HEK293T (cell line): ENCODE measurements at regions not wholly inside any gene's neighbourhood (a gene's known extent, or its start where the extent isn't known, plus 50 kb on each side); places are given as distances from the start of the nearest gene placed in this dataset.

Experiments used
- ARNT ChIP-seq: fragments of 450-650 bp; IDR thresholded peaks from 2 replicates; pipeline ENCODE4 v1.6.1; 2017; ENCODE audit warnings: mild to moderate bottlenecking
- BHLHE40 ChIP-seq: fragments of 450-650 bp; IDR thresholded peaks from 2 replicates; pipeline ENCODE4 v1.6.1; 2016; ENCODE audit warnings: mild to moderate bottlenecking, moderate library complexity, borderline replicate concordance
- CTBP1 ChIP-seq: fragments of 450-650 bp; IDR thresholded peaks from 2 replicates; pipeline ENCODE4 v1.6.1; 2016; ENCODE audit warnings: borderline replicate concordance
- ELF4 ChIP-seq: fragments of 450-650 bp; IDR thresholded peaks from 2 replicates; pipeline ENCODE4 v1.6.1; 2017; ENCODE audit warnings: antibody characterized with exemption
- NFRKB ChIP-seq: fragments of 450-650 bp; IDR thresholded peaks from 2 replicates; pipeline ENCODE4 v1.6.1; 2016; ENCODE audit warnings: mild to moderate bottlenecking, moderate library complexity
- SP1 ChIP-seq: fragments of 450-650 bp; IDR thresholded peaks from 2 replicates; pipeline ENCODE4 v1.6.1; 2017
- SUZ12 ChIP-seq: fragments of 450-650 bp; IDR thresholded peaks from 2 replicates; pipeline ENCODE4 v1.6.1; 2016; ENCODE audit warnings: mild to moderate bottlenecking
- ZNF384 ChIP-seq: fragments of 450-650 bp; IDR thresholded peaks from 2 replicates; pipeline ENCODE4 v1.6.1; 2016
- TF ChIP-seq, protein P1 (sequence below): fragments of 450-650 bp; IDR thresholded peaks from 2 replicates; pipeline ENCODE4 v1.6.1; 2016

DNA sequence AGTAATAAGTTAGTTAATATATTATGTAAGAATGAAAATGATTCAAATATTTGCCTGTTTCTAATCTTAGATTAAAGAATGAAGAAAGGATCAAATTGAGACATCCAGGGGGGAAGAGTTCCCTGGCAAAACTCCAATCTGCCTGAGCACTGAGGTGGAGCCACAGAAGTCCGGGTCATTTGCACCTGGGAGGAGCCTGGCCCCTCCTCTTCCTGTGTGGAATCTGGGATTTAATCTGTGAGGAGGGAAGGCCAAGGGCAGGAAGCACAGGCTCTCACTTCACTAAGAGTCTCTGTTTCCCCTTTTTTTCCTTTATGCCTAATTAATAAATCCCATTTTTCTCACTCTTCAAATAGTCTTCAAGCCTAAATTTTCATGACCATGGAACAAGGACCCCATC, 599.5 kb downstream of the FLRT2 start:
- TF ChIP-seq ELF4 (no peak), SUZ12 (no peak), NFRKB (no peak), CTBP1 (no peak), SP1 (no peak), BHLHE40 (no peak), ARNT (no peak), ZNF384 (no peak)
- TF ChIP-seq, protein P1, sequence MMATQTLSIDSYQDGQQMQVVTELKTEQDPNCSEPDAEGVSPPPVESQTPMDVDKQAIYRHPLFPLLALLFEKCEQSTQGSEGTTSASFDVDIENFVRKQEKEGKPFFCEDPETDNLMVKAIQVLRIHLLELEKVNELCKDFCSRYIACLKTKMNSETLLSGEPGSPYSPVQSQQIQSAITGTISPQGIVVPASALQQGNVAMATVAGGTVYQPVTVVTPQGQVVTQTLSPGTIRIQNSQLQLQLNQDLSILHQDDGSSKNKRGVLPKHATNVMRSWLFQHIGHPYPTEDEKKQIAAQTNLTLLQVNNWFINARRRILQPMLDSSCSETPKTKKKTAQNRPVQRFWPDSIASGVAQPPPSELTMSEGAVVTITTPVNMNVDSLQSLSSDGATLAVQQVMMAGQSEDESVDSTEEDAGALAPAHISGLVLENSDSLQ, result no peak
